ENCODE measurements at regions not wholly inside any gene's neighbourhood (a gene's known extent, or its start where the extent isn't known, plus 50 kb on each side); places are given as distances from the start of the nearest gene placed in this dataset.
"Not testable (repeated sequence)": the region's sequence is repeated elsewhere in the genome, so short reads cannot be mapped to it uniquely, and the experiment has no call there.

DNA sequence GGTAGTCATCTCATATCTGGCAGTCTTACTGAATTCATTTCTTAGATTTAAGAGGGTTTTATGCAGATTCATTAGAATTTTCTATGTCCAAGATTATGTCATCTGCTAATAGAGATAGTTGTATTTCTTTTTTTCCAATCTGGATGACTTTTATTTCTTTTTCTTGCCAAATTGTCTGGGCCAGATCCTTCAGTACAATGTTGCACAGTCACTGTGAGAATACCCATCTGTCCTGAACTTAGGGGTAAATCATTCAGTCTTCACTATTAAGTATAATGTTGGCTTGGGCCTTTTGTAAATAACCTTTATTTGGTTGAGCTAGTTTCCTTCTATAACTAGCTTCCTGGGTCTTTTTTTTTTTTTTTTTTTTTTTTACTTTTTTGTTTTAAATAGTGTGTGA, 213.1 kb downstream of the ANKRD30BL start:
- TF ChIP-seq, protein P1, sequence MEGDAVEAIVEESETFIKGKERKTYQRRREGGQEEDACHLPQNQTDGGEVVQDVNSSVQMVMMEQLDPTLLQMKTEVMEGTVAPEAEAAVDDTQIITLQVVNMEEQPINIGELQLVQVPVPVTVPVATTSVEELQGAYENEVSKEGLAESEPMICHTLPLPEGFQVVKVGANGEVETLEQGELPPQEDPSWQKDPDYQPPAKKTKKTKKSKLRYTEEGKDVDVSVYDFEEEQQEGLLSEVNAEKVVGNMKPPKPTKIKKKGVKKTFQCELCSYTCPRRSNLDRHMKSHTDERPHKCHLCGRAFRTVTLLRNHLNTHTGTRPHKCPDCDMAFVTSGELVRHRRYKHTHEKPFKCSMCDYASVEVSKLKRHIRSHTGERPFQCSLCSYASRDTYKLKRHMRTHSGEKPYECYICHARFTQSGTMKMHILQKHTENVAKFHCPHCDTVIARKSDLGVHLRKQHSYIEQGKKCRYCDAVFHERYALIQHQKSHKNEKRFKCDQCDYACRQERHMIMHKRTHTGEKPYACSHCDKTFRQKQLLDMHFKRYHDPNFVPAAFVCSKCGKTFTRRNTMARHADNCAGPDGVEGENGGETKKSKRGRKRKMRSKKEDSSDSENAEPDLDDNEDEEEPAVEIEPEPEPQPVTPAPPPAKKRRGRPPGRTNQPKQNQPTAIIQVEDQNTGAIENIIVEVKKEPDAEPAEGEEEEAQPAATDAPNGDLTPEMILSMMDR (conservative IDR thresholded peaks at IDR 0.05 in 1 of 2, IDR thresholded peaks at IDR 0.05 in 1 of 2; ENCODE audit: extremely low read depth in 1 of 2, insufficient read depth in 1 of 2, low read depth in 1 of 2, low read length in 2 of 2): not testable (repeated sequence)
- TF ChIP-seq EZH2 (IDR thresholded peaks at IDR 0.05; ENCODE audit: borderline replicate concordance, low read length): not testable (repeated sequence)
